GM18861 (cell line): ENCODE measurements at regions not wholly inside any gene's neighbourhood (a gene's known extent, or its start where the extent isn't known, plus 50 kb on each side); places are given as distances from the start of the nearest gene placed in this dataset.
A peak's percentile ranks its signal among the peaks of the same experiment; 100 is the strongest.
"Not testable (repeated sequence)": the region's sequence is repeated elsewhere in the genome, so short reads cannot be mapped to it uniquely, and the experiment has no call there.

Source experiments
- ATAC-seq: cut with Tn5 transposase; IDR thresholded peaks from one replicate; pipeline ENCODE4 v1.9.1; 2021; ENCODE audit not compliant: unreplicated experiment

DNA sequence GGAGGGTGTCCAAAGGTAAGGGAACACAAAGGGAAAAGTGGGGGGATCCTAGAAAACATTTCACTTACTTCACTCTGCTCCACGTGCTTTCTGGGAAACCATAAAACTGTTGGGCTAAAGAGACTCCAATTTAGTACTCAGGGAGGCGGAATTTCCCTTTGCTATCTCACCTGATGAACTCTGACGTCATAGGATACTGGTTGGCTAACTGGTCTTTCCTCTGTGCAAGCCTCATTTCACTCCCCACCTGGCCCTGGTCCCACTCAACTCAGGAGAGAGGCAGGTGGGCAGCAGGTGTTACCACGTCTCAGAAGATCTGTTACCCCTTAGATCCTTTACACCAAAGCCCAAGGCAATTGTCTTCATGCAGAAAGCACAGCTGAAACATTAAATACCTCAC, 51.8 kb upstream of the PMAIP1 start:
- no peak for ATAC-seq

GRCh38 chr18:59847491-59847846, 52.3 kb upstream of the PMAIP1 start:
- ATAC-seq = not testable (repeated sequence)

DNA sequence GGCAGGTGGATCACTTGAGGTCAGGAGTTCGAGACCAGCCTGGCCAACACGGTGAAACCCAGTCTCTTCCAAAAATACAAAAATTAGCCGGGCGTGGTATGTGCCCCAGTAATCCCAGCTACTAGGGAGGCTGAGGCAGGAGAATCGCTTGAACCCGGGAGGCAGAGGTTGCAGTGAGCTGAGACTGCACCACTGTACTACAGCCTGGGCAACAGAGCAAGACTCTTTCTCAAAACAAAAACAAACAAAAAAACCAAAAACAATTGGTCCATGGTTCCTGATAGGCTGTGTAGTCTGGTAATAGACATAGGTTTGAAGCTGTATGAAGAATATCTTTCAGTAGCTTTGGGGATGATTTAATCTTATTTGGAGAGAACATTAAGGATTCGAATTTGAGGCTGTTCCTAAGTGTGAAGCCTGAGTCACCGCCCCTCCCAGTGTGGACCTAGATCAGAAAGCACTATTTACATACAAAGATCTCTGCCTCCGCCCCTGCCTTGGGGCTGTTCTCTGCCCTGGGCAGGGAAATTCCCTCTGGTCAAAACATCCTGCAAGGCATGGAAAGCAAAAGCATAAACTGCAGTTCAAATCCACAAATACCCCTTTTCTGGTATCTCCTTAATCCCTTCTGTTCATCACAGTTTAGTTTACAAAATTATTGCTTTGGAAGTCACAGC, 52.8 kb upstream of the PMAIP1 start:
- ATAC-seq = peak; percentile 92

DNA sequence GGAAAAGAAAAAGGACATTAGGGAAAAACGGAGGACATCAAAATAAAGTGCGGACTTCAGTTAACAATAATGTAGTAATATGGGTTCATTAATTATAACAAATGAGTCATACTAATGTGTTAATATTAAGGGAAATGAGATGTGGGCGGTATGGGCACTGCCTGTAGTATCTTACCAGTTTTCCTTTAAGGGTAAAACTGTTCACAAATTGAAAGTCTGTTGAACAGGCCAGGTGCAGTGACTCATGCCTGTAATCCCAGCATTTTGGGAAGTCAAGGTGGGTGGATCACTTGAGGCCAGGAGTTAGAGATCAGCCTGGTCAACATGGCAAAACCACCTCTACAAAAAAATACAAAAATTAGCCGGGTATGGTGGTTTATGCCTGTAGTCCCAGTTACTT, 56.8 kb upstream of the PMAIP1 start:
- ATAC-seq = no peak

- no peak for ATAC-seq
These were observed 59.7 kb upstream of the PMAIP1 start for GRCh38 chr18:59839931-59840685.

DNA sequence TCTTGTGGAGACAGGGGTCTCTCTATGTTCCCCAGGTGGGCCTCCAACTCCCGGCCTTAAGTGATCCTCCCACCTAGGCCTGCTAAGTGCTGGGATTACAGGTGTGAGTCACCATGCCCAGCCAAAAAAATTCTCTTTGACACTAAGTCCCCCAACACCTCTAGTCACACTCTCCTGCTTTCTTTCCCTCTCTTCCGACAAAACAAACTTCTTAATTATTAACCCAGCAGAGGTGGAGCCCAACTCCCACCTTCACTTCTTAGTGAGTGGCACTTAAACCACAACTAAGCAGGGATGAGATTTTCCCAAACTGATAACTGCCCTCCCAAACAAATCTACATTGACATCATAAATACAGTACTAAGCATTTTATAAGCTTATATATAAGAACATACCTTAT, 60.5 kb upstream of the PMAIP1 start:
- ATAC-seq = no peak

DNA sequence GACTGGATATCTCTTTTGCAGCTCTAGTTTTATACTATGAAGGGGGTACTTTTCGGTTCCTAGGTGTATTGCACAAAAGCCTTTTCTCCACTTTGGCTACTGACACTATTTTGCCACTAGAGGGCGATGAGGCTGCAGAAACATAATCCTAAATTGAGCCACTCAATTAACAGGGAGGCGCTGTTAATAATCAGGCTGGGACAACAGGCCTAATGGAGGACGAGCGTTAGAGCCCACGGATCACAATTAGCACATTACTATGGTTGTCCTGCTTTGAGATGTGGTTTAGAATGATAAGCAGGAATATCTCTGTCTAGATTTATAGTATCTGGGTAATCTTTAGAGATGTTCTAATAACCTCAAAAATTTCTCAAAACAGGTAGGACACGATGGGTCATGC, 62.2 kb upstream of the PMAIP1 start:
- peak; percentile 40 for ATAC-seq

DNA sequence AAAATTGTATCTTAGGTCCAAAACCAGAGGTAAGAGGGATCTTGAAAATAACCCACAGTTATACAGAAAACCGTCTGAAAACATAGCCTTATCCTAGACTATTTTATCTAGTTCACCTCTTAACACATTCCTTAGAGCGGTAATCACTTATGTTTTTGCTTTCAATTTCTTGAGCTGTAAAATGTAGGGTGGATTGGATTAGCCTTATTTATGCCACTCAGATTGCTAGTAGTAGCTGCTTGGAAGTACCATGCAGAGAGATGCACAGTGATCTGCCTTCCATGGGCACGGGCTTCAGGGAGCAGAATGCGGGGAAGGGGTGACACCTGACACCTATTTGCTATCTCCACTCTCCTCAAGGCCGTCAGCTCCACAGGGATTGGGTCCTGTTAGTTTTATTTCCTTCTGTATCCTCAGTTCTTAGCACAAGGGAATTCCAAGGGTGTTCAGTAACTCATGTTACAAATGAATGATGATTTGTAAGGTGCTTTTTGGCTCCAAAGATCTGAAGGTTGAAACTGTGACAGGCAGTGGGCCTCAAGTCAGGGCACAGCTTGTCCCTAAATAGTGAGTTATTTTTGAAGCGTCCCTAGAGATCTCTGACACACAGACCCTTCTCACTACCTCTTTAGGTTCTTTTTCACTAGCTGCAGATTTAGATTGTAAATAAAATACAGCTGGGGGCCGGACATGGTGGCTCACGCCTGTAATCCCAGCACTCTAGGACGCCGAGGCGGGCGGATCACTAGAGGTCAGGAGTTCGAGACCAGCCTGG, 64.0 kb upstream of the PMAIP1 start:
- peak; percentile 57 for ATAC-seq

DNA sequence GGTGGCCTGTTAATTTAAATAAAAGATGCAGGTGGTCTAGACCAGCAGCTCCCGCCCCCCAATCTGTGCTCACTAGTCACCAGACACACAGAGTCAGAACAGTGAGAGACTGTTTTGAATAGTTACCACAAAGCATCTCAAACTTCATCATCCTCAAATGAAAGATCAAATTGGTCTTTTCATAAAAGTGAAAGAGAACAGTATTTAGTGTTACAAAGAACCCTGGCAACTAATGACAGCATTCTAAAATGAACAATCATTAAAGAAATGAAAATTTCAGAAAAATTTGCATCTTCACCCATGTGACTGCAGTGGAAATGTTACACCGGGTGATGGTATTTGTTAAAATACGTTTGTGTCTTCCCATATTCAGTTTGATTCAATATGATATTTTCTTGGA, 65.5 kb upstream of the PMAIP1 start:
- peak; percentile 28 for ATAC-seq

DNA sequence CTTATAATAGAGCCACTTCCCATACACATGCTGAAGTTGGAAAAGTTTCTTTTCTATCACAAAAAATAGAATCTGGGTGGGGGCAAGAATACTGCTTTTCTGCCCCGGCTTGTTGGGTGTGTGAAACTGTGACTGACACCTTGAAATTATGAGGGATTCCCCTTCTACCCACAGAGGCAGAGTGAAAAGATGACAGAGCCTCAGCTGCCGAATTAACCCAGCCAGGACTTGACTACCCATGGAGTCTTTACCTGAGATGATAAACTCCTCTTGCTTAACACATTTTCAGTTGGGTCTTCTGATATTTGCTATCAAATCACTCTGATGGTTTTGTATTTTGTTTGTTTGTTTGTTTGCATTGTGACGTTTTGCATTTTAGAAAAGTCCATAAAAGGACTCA, 66.0 kb upstream of the PMAIP1 start:
- peak; percentile 62 for ATAC-seq

DNA sequence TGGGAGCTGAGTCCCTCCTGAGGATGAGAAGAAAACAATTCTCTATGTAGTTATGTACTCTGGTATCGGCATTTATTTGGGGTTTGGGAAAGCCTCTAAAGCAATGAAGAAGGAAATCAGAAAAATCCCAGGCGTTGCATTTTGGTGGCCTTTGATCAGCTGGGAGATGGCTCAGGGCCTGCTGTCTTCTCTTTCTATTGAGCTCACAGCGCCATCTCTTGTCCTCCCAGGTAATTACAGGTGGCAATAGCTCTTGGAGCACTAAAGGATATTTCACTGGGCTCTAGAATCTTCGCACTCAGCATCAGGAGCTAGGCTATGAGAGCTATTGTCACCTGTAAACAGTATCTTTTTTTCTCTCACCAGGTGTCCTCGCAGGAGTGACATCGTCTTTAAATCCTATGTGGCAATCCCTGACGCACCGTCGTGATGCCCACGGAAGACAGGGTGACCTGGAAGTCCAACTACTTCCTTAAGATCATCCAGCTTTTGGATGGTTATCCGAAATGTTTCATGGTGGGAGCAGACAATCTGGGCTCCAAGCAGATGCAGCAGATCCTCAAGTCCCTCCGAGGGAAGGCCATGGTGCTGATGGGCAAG, 76.1 kb upstream of the PMAIP1 start:
- ATAC-seq = peak; percentile 63

DNA sequence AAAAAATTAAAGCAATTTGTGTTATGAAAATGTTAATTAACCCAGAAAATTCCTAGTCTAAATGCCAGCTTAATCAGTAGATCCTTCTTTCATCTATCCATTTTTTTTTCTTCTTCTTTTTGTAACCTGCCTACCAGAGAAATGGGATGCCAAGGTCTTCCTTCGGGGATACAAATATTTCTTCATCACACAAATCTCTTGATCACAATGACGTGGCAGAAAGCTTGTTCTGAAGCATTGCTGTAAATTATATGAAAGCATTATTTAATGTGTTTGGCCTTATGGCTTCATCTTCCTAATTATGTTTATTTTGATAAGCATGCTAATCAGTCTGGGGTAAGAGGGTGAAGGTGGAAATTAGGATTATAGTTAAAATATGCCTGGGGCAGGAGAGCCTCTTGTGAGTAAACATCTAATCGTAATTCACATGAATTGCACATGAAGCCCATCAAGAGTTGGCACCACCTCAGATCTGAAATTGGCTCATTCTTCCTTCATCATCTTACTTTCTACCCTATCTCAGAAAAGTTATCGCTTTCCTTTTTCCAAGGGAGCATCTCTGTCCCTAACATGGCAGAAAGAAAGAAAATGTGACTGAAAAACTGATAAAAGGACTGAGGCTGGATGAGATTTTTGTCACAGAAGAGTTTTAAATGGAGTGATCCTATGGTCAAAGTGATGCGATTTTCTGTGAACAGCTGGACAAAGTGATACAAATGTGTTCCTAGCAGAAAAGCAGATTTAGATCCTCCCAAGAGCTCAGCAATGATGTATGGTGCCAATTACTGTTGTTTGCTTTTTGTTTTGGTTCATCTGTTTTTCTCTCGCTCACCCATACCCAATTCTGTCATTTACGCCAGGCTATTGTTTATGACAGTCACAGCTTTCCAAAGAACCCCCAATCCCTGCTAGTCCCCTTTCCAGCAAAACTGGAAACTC, 76.9 kb upstream of the PMAIP1 start:
- no peak for ATAC-seq

- no peak for ATAC-seq
These were observed 77.8 kb upstream of the PMAIP1 start for GRCh38 chr18:59821983-59822382.

- no peak for ATAC-seq
These were observed 79.1 kb upstream of the PMAIP1 start for GRCh38 chr18:59820663-59821062.

- no peak for ATAC-seq
These were observed 81.0 kb upstream of the PMAIP1 start for GRCh38 chr18:59818769-59819168.

DNA sequence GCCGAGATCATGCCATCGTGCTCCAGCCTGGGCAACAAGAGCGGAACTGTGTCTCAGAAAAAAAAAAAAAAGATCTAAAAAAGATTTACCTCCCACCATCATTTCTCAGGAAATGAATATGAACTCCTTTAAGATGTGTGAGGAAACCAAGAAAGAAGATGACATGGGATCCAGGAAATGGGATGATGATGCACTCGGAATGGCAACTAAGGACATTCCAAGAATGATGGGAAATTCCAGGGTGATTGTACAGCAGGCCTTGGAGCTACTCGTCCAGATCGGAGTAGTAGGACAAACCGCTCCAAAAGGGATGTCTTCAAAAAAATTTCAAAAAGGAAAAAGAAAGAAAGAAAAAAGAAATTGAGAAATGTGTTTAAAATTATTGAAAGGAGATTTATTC, 84.9 kb upstream of the PMAIP1 start:
- ATAC-seq = no peak

DNA sequence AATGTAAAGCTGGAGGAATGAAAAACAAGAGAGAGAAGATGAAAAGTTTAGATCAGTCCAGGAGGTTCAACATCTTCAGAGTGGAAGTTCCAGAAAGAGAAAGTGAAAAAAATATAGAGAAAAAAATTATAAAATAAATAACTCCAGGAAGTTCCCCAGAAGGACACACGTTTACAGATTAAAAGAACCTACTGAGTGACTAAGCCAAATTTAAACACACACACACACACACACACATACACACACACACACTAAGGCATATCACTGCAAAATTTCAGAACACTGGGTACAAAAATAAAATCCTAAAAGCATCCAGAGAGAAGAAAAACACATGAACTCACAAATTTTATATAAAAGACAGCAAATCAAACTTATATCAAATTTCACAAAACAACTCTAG, 85.9 kb upstream of the PMAIP1 start:
- ATAC-seq = no peak

DNA sequence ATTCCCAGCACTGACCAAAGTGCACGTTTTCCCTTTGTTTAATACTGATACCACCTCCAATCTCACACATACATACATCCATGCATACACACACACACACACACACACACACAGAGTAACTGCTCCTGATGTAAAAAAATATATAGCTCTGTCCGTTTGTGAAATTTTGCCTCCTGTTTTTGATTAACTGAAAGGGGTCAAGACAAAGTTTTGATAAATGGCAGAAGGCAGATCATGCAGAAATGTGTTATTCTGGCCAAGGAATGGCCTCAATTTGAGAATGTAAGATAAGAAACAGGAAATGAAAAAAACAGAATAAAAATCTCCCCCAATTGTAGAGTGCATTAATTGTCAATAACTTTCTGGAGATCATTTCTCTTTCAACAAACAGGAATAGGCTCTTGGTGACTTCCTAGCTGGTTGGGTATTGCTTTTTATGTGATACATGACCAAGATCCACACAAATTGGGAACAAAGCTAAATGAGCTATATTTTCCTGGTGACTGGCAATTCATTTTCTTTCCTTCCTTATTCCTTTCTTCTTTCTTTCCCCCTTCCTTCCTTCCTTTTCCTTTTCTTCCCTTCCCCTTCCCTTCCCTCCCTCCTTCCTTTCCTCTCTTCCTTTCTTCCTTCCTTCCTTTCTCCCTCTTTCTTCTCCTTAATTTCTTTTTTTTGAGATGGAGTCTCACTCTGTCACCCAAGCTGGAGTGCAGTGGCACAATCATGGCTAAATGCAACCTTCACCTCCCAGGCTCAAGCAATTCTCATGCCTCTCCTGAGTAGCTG, 88.9 kb upstream of the PMAIP1 start:
- ATAC-seq = no peak

- peak; percentile 55 for ATAC-seq
These were observed 89.6 kb upstream of the PMAIP1 start for GRCh38 chr18:59810183-59810582.

- peak; percentile 91 for ATAC-seq
These were observed 97.8 kb upstream of the PMAIP1 start for GRCh38 chr18:59802031-59802430.
